ENCODE measurements at regions not wholly inside any gene's neighbourhood (a gene's known extent, or its start where the extent isn't known, plus 50 kb on each side); places are given as distances from the start of the nearest gene placed in this dataset.

- 92 to 98% methylated on average over 1 of the region's 1 CpG for WGBS, 2 donors
- H3K4me1 ChIP-seq (ENCODE audit: control insufficient read depth in 5 of 5, insufficient read depth in 5 of 5, low read length in 5 of 5) = peaks cover 0 to 11% (median 0%) of the 10 kb centered on the region in 5 donors
- no peaks in the 10 kb centered on the region for H3K36me3 ChIP-seq (ENCODE audit: control insufficient read depth in 4 of 4, insufficient read depth in 4 of 4, low read length in 4 of 4)
- no peaks in the 10 kb centered on the region for H3K27me3 ChIP-seq (ENCODE audit: control insufficient read depth in 3 of 3, insufficient read depth in 3 of 3, low read length in 2 of 3)
- DNase-seq (no peak), ATAC-seq (ENCODE audit: insufficient read depth, low FRiP score) (no peak)
- H3K27ac ChIP-seq (ENCODE audit: low read depth in 1 of 2, low read length in 1 of 2) = no peak overlapping the region
- no peak for TF ChIP-seq CTCF (IDR thresholded peaks at IDR 0.05; ENCODE audit: control extremely low read depth, extremely low read depth)
- no peak overlapping the region for H3K4me3 ChIP-seq
- H3K9ac ChIP-seq (ENCODE audit: insufficient read depth in 1 of 2, low read length in 2 of 2) = no peak overlapping the region
- H3K9me3 ChIP-seq (ENCODE audit: control insufficient read depth in 4 of 4, insufficient read depth in 3 of 4, low read length in 3 of 4) = peaks cover 0 to 2% (median 0%) of the 10 kb centered on the region in 4 donors
These were observed 57.7 kb upstream of the CPEB4 start for GRCh38 chr5:173830421-173830820.

GRCh38 chr5:173831196-173831914 is 56.8 kb upstream of the CPEB4 start:
- Histone ChIP-seq H3K27me3 (ENCODE audit: control insufficient read depth in 3 of 3, insufficient read depth in 3 of 3, low read length in 2 of 3) (no peaks in the 10 kb centered on the region), H3K36me3 (ENCODE audit: control insufficient read depth in 4 of 4, insufficient read depth in 4 of 4, low read length in 4 of 4) (no peaks in the 10 kb centered on the region), H3K4me3 (no peak overlapping the region), H3K9ac (ENCODE audit: insufficient read depth in 1 of 2, low read length in 2 of 2) (no peak overlapping the region), H3K4me1 (ENCODE audit: control insufficient read depth in 5 of 5, insufficient read depth in 5 of 5, low read length in 5 of 5) (peaks cover 0 to 11% (median 0%) of the 10 kb centered on the region in 5 donors), H3K9me3 (ENCODE audit: control insufficient read depth in 4 of 4, insufficient read depth in 3 of 4, low read length in 3 of 4) (peaks cover 0 to 2% (median 0%) of the 10 kb centered on the region in 4 donors), H3K27ac (ENCODE audit: low read depth in 1 of 2, low read length in 1 of 2) (no peak overlapping the region)
- DNase-seq (no peak), ATAC-seq (ENCODE audit: insufficient read depth, low FRiP score) (no peak)
- 94 to 97% methylated on average over 5 of the region's 5 CpGs for WGBS, 2 donors
- TF ChIP-seq CTCF (IDR thresholded peaks at IDR 0.05; ENCODE audit: control extremely low read depth, extremely low read depth) = no peak

- ATAC-seq (ENCODE audit: insufficient read depth, low FRiP score) = no peak
- Histone ChIP-seq H3K4me3 (no peak overlapping the region), H3K36me3 (ENCODE audit: control insufficient read depth in 4 of 4, insufficient read depth in 4 of 4, low read length in 4 of 4) (no peaks in the 10 kb centered on the region), H3K27ac (ENCODE audit: low read depth in 1 of 2, low read length in 1 of 2) (no peak overlapping the region), H3K4me1 (ENCODE audit: control insufficient read depth in 5 of 5, insufficient read depth in 5 of 5, low read length in 5 of 5) (peaks cover 0 to 11% (median 0%) of the 10 kb centered on the region in 5 donors), H3K27me3 (ENCODE audit: control insufficient read depth in 3 of 3, insufficient read depth in 3 of 3, low read length in 2 of 3) (no peaks in the 10 kb centered on the region), H3K9me3 (ENCODE audit: control insufficient read depth in 4 of 4, insufficient read depth in 3 of 4, low read length in 3 of 4) (peaks cover 0 to 2% (median 0%) of the 10 kb centered on the region in 4 donors), H3K9ac (ENCODE audit: insufficient read depth in 1 of 2, low read length in 2 of 2) (no peak overlapping the region)
- no peak for TF ChIP-seq CTCF (IDR thresholded peaks at IDR 0.05; ENCODE audit: control extremely low read depth, extremely low read depth)
- WGBS, 2 donors = 91 to 99% methylated on average over 7 of the region's 7 CpGs
- DNase-seq = no peak
These were observed 55.8 kb upstream of the CPEB4 start for GRCh38 chr5:173832386-173832785.

Data from lung (tissue), 11 donors.